GM21390 (cell line): ENCODE measurements at regions not wholly inside any gene's neighbourhood (a gene's known extent, or its start where the extent isn't known, plus 50 kb on each side); places are given as distances from the start of the nearest gene placed in this dataset.

ENCODE experiments used
- ATAC-seq: cut with Tn5 transposase; IDR thresholded peaks from one replicate; pipeline ENCODE4 v1.9.1; 2021; ENCODE audit not compliant: unreplicated experiment

DNA sequence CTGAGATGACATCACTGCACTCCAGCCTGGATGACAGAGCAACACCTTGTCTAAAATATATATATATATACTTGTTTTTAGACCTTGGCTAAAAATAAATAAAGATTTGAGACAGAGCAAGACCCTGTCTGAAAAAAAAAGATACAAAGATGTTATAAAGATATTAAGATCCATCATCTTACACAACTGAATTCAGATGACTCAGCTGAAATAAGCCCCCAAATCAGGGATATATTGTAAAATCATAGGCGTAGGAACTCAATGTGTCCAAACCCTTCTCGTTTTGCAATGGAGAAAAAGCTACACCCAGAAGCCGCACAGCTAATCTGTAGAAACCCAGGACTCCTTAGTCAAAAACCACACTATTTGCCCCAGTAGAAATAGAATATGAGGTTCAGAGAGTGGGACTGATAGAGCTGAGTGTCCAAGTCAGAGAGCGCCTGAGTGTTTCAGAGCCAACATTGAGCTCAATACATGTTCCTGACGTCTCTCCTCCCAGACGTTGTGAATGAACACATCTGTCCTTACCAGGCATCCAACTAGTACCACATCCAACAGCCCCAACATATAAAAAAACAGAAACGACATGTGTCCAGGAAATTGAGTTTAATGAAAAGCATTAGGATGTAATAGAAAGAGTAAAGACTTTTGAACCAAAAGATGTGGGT, 207.9 kb upstream of the BLID start:
- no peak for ATAC-seq

DNA sequence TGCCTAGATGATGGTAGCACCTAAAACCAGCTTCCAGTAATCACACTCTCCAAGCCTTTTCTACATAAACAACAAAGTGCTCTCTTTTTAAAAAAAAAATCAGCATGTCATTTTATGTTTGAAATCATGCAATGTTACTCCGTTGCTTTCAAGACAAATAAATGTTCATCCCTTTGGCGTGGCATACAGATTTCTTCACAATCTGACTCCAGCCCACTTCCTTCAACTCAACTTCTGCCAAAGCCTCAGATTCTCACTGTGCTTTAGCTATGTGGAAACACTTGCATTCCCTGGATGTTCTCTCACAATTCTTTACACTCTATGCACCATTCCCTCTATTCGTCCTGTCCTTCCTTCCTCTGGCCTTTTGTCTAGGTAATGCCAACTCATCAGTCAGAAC, 206.3 kb upstream of the BLID start:
- no peak for ATAC-seq

DNA sequence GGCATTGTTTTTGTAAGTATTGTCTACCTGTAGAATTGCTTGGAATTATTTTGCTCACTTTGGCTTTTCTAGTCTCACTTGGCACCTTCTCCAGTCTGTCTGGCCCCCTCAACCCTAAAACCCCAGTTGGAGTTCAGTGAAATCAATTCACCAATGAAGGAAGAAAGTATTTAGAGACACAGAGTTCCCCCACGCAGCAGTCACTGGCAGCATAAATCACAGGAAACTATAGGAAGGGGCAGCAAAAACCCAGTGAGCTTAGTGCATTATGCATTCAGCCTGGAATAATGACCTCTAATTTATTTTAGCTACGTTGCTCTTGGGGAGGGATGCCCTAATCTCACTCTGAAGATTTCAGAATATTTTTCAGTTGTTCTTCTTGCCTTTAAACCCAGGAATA, 204.7 kb upstream of the BLID start:
- ATAC-seq = no peak

DNA sequence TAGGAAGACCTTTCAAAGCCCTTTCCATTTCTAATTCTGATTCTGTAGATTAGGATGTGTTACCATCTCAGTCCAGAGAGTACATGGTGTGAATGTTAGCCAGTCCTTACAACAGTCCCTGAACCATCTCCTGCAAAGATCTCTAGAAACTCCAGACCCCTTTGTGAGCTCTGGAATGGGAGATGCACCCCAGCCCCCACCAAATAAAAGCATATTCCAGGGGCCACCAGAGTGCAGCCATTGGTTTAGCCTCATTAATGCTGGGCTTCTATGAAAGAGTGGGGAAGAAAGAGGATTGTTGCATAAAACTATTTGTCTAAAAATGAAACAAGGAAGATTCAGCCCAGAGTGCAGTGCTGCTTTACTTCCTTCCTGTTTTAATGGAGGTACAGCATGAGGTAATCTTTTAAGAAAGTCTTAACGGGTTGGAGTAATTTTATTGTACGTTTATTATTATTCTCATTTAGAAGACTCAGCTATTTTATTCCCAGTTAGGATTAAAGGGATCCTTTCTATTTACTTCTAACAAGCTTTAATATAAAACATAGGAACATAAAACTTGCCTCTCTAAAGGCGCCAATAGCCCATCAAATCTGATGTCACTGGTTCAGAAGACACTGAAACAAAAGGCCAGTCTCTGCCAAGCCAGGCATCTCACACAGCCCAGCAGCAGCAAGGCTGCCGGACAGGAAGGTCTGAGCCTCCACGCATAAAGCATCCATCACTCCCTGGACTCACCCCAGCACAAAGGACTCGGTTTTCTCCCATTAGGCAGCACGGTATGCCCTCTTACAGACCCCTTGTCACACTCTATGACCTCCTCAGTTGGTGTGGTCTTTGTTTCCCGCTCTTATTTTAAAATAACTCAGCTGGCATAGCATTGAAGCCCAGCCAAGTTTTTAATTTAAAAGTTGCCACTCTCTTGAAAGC, 203.9 kb upstream of the BLID start:
- ATAC-seq = no peak

DNA sequence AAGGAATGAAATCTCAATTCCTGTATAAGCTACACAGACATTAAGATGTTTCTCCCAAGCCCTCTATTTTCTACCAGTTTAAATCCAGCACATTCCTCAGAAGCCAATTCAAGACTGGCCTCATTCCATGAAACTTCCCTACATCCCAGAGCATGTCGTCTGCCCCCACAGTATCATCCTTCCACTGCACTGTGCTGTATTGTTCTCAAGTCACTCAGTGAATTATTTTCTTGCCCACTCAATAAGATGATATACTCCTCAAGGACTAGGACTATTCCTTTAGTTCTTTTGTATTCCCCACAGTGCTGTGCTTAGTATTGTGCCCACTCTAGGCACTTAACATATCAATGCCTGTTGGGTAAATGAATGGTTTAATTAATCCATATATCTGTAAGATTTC, 203.1 kb upstream of the BLID start:
- no peak for ATAC-seq

DNA sequence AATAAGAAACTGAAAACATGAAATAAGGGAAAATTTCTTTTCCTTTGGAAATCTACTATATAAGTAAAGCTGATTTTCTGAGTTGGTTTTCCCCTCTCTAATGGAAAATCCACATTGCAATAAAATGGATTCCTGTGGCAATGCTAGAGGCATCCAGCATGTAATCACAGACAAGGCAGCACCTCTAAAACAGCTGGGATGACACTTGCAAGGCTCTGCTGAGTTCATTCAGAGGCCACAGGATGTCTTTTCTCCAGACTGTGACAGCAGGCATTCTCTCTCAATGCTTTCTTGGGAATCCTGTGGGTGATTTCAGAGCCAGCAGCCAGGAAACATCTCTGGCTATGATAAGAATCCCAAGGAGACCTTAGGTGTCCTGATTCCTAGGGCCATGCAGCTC, 201.3 kb upstream of the BLID start:
- no peak for ATAC-seq

DNA sequence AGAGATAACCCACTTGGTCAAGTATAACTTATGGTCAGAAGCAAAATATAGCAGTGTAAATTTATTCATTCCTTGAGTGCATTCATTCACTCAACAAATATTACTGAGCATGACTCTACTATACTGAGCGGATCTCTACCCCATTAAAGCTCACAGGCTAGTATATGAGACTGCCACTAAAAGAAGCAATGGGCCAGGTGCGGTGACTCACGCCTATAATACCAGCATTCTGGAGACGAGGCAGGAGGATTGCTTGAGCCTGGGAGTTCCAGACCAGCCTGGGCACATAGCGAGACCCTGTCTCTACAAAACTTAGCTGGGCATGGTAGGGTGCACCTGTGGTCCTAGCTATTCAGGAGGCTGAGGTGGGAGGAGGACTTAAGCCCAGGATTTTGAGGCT, 197.6 kb upstream of the BLID start:
- no peak for ATAC-seq

DNA sequence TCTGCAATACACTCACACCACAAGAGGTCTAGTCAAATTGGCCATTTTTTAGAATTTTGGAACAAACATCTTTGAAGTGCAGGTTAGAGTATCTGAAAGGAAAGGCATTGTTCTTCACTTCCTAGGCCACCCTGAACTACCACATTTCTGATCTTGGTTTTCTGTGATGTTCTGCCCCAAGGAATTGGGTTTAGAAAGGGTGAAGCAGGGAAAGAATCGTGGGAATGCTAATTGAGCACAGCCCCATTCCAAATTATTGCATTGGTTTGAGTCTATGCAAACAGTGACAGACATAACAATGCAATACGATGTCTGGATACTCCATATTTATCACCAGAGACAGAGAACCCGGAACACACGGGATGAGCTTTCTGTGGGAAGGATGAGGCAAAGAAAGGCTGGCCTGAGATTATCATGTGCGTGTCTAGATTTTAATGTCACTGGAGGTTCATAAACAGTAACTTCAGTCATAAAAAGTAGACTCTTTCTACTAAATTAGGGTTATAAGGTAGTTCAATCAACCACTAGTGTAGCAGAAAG, 195.3 kb upstream of the BLID start:
- no peak for ATAC-seq

DNA sequence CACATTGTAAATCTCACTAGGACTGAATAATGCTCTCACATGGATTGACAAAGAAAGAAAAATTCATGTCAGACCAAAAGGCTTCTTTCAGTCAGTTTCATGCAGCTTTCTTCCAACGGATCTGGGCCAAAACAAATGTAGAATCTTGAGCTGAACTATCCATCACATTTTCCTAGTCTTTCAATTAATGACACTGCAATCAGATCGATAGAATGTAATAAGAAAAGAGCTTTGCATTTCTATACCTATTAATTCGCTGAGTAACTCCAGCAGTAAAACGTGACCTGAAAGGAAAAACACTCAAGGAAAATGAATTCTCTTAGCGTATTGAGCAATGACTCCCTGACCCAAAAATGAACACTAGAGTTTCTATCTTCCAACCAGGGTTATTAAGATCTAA, 194.8 kb upstream of the BLID start:
- no peak for ATAC-seq

DNA sequence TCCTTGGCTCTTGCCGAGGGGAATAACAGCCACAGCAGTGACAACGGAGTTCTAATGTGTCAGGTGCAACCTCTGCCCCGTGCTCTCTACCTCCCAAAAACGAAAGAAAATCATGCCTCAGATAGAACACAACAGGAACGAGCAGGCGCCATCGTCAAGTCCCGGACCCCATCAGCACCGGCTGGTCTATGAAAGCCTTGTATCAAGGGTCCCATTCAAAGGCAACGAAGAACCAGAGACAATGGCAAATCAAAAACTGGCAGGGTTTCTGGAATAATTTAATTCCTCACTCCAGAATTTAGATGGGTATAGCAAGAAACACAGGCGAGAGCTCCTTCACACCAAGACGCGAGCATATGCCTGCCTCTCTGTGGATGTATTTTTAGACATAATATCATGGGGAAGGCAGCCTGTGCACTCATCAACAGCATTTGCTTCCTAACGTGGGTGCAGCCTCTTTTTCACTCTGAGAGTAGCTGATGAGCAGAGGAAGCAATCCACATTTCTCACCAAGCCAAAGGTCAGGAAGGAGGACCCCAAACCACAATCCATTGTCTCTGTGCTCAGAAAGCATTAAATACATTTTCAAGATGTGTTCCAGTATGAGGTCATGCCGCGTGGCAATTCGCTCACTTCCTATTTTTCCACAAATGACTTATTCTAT, 193.4 kb upstream of the BLID start:
- ATAC-seq = no peak

DNA sequence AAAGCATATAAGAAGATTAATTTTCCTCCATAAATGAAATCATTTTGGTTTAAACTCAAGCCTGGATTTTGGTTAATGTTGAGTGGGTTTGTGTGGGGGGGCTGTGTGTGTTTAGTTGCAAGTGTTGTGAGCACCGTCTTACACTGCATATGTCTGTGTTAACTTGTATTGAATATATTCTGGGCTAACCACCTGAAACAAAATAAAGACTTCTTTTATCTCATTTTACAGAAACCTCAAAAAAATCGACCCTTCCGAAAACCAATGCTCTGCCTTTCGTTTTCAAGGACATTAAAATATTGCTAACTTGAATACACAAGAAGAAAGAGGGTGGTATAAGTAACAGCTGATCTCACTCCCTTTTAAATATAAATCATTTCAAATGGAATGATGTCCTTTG, 192.2 kb upstream of the BLID start:
- ATAC-seq = no peak

DNA sequence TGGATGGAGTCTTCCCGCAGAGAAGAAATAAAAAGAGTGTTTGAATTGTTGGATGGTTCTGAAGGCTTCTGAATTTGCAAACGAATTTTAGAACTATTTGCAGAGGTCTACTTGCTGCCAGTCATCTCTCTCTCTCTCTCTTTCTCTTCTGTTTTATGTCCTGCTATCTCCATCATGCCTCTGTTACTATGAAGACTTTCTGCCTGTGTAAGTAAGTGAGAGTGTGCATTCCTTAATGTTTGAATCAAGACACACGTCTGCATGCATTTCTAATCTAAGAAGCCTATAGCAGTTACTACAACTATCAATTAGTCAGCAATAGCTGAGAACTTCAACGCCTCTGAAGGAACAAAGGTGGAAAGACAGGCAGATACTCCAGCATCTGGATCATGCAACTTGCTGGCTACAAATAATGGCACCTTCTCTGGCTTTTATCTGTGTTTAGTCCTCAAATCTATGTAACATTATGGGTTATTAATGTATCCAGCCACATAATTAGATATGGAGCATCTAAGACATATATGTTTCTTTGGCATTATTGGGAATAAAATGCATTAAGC, 191.5 kb upstream of the BLID start:
- no peak for ATAC-seq

DNA sequence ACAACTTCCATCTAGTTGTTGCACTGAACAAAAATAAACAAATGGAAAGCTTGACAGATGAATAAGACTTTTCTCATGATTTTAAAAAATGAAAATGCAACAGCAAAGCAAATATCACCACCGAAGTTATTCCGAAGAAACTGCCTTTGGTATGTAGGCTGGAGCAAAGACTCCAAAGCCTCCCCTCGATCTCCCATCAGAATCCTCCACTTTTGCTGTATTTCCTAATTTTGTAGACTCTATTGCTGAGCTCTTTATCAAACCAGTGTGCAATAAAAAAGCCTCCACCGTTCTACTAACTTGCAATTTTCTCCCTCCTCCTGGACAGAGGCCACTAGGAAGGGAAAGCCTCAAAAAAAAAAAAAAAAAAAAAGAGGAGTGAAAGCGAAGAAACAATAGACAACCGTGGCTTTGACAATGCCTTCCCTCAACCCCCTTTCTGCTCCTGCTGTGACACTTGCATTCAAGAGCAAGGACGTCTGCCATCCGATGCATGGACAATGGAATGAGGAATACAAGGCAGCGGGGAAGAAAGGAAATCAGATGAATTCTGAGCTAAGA, 190.9 kb upstream of the BLID start:
- no peak for ATAC-seq

DNA sequence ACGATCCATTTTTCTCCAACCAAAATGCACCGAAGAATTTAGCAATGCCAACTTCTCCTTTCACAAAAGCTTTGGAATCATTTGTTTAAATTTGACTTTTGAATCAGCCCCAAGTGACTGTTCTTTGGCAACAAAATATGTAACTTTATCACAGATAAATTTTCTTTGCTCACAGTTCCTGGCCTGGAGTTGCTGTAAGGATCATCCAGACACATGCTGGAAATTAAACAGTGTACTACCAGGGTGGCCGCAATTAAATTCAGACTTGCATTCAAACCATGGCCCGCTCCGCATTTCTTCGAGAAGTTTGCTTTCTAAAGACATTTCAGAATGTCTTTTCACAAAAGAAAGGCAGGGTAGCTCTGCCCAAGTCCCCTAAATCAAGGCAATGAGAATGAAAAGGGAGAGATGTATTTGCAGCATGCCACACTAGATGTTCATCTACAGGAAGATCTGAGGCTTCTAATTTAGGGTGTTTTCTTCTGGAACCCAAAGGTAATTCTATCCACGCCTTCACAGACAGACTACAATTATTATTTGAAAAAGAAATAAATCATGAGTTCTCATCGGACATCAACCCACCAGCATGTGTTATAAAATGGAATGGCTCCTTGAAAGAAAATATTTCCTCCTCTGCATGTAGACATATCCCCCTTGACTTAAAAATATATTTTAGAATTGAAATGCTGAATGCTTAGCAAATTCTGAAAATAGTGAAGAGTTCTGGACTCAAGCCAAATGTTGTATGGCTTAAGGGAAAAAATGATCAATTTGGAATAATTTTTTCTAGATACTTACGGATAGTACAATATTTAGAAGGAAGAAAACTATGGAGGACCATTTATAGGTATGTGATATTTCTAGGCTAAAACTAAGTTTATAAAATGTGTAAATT, 189.7 kb upstream of the BLID start:
- no peak for ATAC-seq

DNA sequence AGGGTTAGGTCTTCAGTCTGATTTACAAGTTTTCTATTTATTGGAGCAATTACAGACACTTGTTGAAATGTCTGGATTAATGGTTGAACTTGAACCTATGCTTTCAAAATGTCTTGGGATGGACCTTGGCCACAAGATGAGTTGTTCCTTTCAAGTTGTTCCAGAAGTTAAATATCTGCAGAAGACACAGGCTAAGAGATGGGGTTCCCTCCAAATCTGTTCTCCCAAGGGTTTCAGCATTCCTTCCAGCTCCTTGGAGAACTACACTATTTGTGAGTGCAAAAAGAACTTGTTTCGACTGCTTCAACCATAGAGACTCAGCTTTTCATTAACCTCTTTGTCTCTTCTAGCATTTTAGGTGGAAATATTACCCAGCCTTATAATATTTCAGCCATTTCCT, 189.0 kb upstream of the BLID start:
- no peak for ATAC-seq

DNA sequence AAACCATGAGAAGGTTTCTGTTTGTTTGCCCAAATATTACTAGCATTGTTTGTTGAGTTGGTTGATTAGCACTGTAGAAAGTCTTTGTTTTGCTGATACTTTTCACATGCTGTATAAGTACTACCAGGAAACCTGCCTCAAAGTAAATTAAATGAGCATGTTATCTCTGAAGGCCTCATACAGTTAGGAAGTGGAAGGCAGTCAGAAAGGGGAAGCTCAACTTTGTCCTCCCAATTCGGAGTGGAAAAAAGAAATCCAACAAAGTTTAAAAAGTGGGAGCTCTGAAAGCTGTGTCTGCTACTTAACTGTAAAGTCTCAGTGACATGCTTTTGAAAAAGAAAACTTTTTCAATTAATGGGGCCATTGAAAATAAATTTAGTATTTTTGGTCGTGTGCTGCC, 188.3 kb upstream of the BLID start:
- no peak for ATAC-seq

DNA sequence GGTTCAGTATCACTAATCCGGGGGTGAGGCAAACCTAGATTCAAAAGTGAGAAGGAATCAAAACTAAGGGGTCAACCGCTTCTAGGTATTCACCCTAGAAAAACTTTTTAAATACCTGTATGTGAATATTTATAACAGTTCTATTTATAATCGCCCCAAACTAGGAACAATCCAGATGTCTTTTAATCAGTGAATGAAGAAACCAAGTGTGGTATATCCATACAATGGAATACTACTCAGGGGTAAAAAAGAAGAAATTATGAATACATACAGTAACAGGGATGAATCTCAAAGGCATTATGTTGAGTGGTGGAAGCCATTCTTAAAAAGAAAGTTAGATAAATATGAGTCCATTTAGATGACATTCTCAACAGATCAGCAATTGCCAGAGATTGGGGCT, 178.0 kb upstream of the BLID start:
- ATAC-seq = no peak

DNA sequence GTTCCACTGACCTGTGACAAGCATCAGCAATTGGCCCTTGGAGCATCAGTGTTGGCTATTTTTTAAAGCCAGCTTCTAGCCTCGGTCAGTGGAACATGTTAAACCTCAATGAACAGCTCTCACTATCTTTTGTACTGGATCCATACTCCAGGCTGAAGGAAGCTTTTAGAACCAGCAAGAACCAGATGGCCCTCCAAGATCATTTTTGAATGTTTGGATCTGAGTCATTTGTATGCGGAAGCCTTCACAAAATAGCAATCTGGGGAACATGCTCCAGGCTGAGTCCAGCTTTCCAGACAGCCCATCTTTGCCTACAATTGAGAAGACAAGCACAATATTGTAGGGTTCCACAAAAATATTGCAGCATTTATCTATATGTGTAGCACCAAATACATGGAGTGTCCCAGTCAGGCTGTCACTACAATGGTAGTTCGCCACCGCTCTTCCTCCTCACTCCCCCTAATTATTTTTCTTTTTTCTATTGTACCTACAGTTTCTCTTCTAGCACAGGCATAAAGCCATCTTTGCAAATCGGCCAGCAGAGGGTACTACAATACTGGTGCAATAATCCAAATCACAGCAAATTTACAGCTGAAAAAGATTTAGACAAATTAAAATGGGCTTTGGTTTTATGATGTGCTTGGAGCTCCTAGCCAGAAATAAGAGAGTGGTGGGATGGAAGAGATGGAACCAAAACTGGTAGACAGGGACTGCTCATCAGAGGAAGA, 177.4 kb upstream of the BLID start:
- ATAC-seq = no peak

DNA sequence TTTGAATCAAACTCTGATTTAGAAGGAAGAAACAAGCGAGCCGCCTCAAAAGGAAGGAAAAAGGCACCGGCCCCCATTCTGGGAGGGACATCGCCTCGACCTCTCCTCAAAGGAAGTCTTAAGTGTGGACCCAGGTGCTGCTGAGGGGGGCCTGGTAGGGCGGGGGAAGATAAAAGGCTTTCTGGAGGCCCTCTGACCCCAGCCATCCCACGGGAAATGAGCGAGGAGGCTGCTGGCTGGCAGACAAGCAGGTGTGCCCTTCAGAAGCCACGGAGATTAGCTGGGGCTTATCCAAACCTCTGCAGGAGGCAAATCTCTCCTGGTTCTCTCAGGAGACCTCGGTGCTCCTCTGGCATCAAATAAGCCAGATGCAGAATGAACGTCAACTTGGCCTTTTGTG, 171.4 kb upstream of the BLID start:
- ATAC-seq = no peak
